Stomach (tissue), 4 donors: ENCODE measurements at regions not wholly inside any gene's neighbourhood (a gene's known extent, or its start where the extent isn't known, plus 50 kb on each side); places are given as distances from the start of the nearest gene placed in this dataset.
"Not testable (repeated sequence)": the region's sequence is repeated elsewhere in the genome, so short reads cannot be mapped to it uniquely, and the experiment has no call there.

ENCODE experiments used
- CTCF ChIP-seq, 7 experiments: fragments of 450-650 bp in 4 of 7; fragments of 200-600 bp in 3 of 7; sonication (generic) in 3 of 7; IDR thresholded peaks; one replicate each; pipeline ENCODE4 v1.5.1; 2016 to 2019; ENCODE audit warnings: antibody characterized with exemption in 7 of 7, control low read depth in 2 of 7, mild to moderate bottlenecking in 1 of 7
- EP300 ChIP-seq: sonication (generic); formaldehyde crosslinking; IDR thresholded peaks from one replicate; pipeline ENCODE4 v1.6.1; 2017; ENCODE audit warnings: antibody characterized with exemption
- POLR2A ChIP-seq, 4 donors: fragments of 450-650 bp; IDR thresholded peaks; one replicate each; pipeline ENCODE4 v1.6.1; 2016; ENCODE audit warnings: antibody characterized with exemption in 4 of 4, control low read depth in 2 of 4, mild to moderate bottlenecking in 1 of 4, moderate library complexity in 1 of 4
- POLR2AphosphoS5 ChIP-seq, 3 donors: sonication (generic); formaldehyde crosslinking; IDR thresholded peaks; one replicate each; pipeline ENCODE4 v1.6.1; 2016; ENCODE audit warnings: antibody characterized with exemption in 3 of 3

GRCh38 chr1:224841803-224842202 is 87.7 kb upstream of the DNAH14 start:
- not testable (repeated sequence) for TF ChIP-seq POLR2A (IDR thresholded peaks at IDR 0.05); EP300; CTCF (IDR thresholded peaks at IDR 0.05); POLR2AphosphoS5 (IDR thresholded peaks at IDR 0.05)
